ENCODE measurements at regions not wholly inside any gene's neighbourhood (a gene's known extent, or its start where the extent isn't known, plus 50 kb on each side); places are given as distances from the start of the nearest gene placed in this dataset.
"Not testable (repeated sequence)": the region's sequence is repeated elsewhere in the genome, so short reads cannot be mapped to it uniquely, and the experiment has no call there.

- DNase-seq (ENCODE audit: low read depth), result no peak
These were observed 117.5 kb upstream of the SHB start for GRCh38 chr9:38186404-38187115.

- DNase-seq (ENCODE audit: low read depth), result no peak
These were observed 116.8 kb upstream of the SHB start for GRCh38 chr9:38185647-38186403.

- peak; percentile 55 for DNase-seq (ENCODE audit: low read depth)
These were observed 115.1 kb upstream of the SHB start for GRCh38 chr9:38183994-38184568.

GRCh38 chr9:38182321-38182720 is 113.3 kb upstream of the SHB start:
- no peak for DNase-seq (ENCODE audit: low read depth)

GRCh38 chr9:38181866-38182265 is 112.8 kb upstream of the SHB start:
- no peak for DNase-seq (ENCODE audit: low read depth)

- no peak for DNase-seq (ENCODE audit: low read depth)
These were observed 112.2 kb upstream of the SHB start for GRCh38 chr9:38181232-38181631.

- DNase-seq (ENCODE audit: low read depth), result no peak
These were observed 111.6 kb upstream of the SHB start for GRCh38 chr9:38180656-38181055.

GRCh38 chr9:38179965-38180364 is 110.9 kb upstream of the SHB start:
- no peak for DNase-seq (ENCODE audit: low read depth)

GRCh38 chr9:38178237-38178636 is 109.2 kb upstream of the SHB start:
- no peak for DNase-seq (ENCODE audit: low read depth)

GRCh38 chr9:38177680-38178079 is 108.7 kb upstream of the SHB start:
- DNase-seq (ENCODE audit: low read depth), result no peak

- peak; percentile 48 for DNase-seq (ENCODE audit: low read depth)
These were observed 107.2 kb upstream of the SHB start for GRCh38 chr9:38176251-38176650.

GRCh38 chr9:38175423-38175822 is 106.4 kb upstream of the SHB start:
- no peak for DNase-seq (ENCODE audit: low read depth)

- peak; percentile 67 for DNase-seq (ENCODE audit: low read depth)
These were observed 103.6 kb upstream of the SHB start for GRCh38 chr9:38172586-38172985.

GRCh38 chr9:38171926-38172325 is 102.9 kb upstream of the SHB start:
- no peak for DNase-seq (ENCODE audit: low read depth)

- no peak for DNase-seq (ENCODE audit: low read depth)
These were observed 102.5 kb upstream of the SHB start for GRCh38 chr9:38171538-38171884.

GRCh38 chr9:38170763-38171537 is 101.9 kb upstream of the SHB start:
- DNase-seq (ENCODE audit: low read depth), result peak; percentile 92

- DNase-seq (ENCODE audit: low read depth), result not testable (repeated sequence)
These were observed 101.1 kb upstream of the SHB start for GRCh38 chr9:38170155-38170554.

- no peak for DNase-seq (ENCODE audit: low read depth)
These were observed 97.5 kb upstream of the SHB start for GRCh38 chr9:38166501-38166900.

- DNase-seq (ENCODE audit: low read depth), result no peak
These were observed 95.7 kb upstream of the SHB start for GRCh38 chr9:38164659-38165221.

- no peak for DNase-seq (ENCODE audit: low read depth)
These were observed 94.5 kb upstream of the SHB start for GRCh38 chr9:38163518-38163917.

- DNase-seq (ENCODE audit: low read depth), result no peak
These were observed 93.5 kb upstream of the SHB start for GRCh38 chr9:38162332-38163211.
